ENCODE measurements at regions not wholly inside any gene's neighbourhood (a gene's known extent, or its start where the extent isn't known, plus 50 kb on each side); places are given as distances from the start of the nearest gene placed in this dataset.

DNA sequence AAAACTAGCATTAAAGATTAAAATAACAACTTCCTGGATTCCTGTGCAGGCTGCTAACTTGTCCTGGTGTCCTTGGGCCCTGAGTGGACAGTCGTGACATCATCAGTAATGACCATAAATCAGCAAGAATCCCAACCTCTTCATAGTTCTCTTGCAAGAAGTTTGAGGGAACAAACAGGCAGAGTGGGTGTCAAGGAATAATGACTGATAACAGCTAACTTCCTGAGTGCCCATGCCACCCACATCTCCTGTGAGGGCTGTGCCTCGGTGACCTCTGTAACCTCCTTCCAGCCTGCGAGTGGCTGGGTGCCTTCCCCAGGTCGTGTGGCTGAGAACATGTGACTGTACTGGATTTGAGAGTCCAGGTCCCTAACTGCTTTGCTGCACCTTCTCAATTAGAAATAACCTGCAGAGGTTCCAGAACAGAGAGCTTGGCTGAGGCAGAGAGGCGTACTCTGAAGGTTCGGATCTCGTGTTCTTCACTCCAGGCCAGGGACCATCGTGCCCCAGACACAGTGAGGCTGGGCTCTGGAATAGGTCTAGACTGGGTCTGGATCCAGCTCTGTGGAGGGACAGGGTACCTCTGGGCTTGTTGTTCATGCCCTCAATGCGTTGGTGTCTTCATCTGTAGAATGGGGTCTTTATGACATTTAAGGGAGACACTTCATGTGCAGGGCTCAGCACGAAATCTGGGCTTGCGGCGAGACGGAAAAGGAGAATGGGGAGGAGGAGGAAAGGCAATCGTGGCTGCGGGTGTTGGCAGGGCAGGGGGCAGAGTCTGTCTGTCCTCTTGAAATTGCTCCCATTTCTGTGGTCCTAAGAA lies 313.1 kb upstream of the ZNF32 start:
- intact Hi-C loops (cut with micrococcal nuclease) = no loop called here

DNA sequence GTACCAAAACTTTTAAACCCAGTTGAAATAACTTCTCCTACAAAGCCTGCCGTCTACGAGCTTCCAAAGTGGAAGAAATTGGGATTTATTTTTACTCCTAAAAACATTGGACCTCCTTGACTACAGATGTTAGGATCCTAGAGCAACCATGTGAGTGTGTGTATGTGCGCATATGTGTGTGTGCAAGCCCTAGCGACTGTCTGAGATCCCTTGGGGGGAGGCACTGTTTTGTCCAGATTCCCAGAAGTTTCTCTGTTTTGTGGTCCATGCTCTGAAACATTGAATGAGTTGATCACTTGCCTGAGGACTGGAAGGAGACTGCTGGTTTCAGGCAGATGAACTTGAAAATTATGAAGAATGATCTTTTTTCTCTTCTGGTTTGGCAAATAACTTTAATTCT lies 312.3 kb upstream of the ZNF32 start:
- intact Hi-C loops (cut with micrococcal nuclease) = no loop called here

DNA sequence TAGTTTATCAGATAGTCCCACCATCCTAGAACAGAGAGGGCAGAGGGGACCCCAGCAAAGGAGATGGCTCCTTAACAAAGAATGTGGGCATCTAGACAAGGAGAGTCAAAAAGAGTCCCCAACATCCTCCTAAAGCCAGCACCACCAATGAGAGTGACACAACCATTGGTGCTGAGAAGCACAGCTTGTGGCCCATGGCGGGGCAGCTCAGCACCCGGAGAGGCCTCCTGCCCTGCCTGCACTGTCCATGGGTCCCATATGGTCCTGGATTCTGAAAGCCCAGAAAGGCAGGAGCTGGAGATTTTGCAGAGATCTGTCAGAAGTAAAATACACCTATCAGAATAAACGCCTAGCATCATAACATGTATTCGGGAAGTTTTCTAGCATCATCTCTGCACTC lies 311.8 kb upstream of the ZNF32 start:
- intact Hi-C loops (cut with micrococcal nuclease) = no loop called here

DNA sequence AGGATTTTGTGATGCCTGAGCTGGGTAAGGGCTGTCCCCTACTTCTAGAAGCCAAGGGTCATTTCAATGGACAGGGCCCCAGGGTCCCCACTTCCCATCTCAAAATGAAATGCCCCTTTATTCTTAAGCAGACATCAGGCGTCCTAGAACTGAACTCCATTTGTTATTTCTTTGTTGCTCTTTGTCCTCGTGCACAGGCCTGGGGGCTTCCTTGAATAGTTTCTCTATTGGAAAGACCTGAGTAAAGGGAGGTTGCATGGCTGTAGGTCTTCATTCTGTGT lies 311.4 kb upstream of the ZNF32 start:
- intact Hi-C loops (cut with micrococcal nuclease) = no loop called here

DNA sequence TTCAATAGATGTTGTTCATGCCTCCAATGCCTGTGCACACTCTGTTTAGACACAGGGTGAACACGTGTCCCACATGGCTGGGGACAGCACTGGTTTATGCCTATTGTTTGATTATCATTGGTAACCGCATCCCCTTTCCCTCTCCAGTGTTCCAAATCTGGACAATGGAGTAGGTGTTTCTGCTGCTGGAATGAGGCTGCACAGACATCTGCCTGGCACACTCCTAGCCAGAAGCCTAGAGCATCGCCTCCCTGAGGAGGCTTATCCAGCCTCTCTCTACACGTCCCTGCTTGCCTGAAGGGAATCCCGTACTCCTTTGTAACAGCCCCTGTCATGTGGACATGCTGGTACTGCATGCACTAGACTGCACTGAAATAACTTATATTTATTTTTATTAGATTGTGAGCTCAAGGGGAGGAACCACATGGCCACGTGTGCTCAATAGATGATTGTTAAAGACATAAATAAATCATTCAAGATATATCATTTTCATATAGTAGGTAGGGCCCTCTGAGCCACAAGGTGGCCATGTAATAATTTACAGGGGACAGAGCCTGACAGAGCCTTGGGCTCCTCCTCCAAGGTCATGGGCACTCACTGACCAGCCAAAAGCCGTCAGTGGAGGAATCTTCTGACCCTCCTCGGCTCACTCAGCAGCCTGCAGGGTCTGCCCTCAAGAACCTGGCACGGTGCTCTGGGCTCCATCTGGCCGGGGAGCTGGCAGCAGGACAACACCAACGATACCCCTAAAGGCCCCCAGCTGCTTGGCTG lies 310.9 kb upstream of the ZNF32 start:
- intact Hi-C loops (cut with micrococcal nuclease) = no loop called here

DNA sequence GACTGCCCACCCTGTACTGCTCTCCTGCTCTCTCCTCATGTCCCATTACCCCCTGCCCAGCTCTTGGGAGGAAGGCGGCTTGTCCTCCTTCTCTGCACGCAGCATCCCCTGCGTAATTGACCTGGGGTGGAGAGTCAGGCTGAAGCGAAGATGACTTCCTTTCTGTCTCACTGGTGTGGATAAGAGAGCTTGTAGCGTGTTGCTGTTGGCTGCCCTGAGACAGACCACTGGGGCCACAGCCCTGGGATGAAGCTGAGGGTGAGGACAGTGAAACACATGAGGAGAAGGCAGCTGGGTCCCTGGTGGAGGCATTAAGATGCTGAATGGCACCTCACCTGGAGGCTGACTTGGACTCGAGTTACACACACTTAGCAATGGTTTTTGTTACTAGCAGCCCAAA lies 310.3 kb upstream of the ZNF32 start:
- intact Hi-C loops (cut with micrococcal nuclease) = no loop called here

DNA sequence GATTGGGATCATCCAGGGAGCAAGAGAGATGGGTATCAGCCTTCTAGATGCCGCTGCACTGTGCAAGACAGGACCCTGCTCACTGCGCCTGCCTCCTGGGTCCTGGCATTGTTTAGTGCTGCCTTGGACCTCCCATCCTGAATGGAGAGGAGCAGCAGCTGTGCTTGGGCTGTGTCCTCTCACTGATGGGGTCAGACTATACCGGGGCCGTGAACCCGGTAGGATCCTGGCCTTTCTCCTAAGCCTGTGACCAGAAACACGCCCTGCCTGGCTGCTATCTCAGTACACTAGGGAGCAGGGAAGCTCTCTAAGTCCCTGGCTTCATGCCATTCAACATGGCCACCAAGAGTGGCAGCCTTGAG lies 309.4 kb upstream of the ZNF32 start:
- intact Hi-C loops (cut with micrococcal nuclease) = no loop called here

DNA sequence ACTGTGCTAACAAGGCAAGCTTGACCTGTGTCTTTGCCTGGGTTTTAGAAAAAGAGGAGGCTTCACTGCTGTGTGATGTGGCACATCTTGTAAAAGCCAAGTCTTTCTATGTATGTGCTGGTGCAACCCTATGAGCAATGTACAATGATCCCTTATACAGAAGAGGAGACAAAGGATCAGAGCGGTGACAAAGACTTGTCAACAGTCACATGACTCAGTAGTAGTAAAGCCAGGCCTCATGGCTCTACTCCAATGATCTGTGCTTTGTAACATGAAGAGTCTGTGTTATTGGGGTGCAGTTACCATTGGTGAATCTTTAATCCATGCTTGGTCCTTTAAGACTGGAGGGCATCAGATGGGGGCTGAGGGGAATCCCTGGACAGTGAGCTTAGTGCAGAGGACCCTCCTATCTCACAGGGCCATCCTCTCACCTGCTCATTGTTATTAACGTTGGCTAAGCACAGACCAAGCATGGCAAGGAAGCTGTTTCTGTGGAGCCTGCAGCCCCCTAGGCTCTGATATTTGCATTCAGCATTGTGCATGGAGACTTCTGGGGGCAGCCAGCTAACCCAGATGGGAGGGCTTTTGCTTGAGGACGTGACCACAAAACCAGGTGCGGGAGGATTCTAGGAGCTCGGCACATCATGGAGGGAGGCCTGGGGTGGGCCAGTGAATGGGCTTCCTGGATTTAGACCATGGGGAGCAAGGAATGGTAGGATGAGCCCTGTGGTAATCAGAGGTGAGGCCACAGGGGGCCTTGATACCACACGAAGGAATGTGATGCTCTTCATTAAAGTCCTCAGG lies 308.8 kb upstream of the ZNF32 start:
- intact Hi-C loops (cut with micrococcal nuclease) = no loop called here

DNA sequence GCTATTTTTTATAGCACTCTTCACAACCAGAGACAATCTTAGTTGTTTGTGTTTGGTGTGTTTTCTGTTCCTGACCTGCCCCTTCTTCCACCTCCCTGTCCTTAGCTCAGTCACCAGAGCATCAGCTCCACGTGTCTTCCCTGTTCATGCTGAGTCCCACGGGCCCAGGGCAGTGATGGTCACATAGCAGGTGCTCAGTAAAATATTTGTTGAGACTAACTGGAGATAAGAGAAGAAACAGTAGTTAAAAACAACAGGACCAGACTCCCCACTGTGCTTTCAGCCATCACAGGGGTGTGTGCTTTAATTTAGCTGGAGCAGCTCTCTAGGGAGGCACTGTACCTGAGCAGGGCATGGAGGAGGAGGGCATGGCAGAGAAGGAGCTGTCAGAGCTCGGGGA lies 307.3 kb upstream of the ZNF32 start:
- intact Hi-C loops (cut with micrococcal nuclease) = no loop called here

DNA sequence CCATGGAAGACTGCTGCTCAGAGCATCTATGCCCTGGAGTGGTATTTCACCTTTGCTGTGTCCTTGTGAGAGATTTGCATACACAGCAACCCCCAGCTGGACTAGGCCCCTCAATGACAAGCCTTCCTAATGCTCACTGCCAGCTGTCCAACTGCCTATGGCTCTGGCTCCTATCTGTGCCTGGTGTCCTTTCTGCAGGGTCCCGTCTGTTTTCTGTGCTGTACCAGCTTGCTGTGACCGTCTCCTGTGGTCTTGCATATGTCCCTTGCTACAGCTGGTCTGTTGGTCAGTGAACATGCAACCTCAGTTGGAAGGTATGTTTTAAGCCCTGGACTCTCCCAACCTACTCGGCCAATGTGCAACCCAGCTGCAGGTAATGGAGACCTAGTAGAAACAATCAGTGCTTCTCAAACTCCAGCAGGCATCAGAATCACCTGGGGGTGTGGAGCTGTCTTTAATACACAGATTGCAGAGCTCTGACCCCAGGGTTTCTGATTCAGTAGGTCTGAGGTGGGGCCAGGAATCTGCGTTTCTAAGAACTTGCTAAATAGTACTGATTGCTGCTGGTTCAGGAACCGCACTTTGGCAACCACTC lies 306.4 kb upstream of the ZNF32 start:
- intact Hi-C loops (cut with micrococcal nuclease) = no loop called here

DNA sequence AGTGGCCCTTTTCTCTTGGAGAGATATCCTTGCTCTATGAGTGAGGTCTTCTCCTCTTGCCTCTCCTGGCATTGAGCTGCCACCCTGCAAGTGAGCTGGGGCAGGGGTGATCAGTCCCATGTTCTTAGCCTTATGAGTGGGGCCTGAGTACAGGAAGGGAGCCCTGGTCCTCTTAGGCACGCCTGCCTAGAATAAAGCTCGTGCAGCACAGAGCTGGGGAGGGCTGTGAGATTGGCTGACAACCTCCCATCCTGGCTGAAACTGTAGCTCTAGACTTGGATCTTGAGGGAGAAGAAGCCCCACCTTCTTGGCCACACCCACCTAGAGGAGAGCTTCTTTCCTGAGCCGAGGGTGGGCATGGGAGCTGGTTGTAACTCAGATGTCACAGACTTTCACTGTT lies 305.0 kb upstream of the ZNF32 start:
- intact Hi-C loops (cut with micrococcal nuclease) = no loop called here

DNA sequence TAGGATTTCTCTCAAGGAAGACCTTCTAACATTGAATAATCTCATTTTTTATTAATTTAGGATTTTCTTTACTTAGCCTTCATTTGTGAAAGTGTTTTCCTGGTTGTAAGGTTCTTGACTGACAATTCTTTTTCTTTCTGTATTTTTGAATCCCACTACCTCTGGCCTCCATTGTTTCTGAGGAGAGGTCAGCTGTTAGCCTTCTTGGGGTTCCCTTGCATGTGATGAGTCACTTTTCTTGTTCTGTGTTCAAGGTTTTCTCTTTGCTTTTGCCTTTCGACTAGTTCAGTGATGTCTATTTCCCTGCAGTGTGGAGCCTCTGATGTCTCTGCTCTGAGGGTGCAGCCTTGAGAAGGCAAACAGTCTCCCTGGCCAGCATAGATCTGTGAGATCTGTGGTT lies 304.1 kb upstream of the ZNF32 start:
- intact Hi-C loops (cut with micrococcal nuclease) = no loop called here

DNA sequence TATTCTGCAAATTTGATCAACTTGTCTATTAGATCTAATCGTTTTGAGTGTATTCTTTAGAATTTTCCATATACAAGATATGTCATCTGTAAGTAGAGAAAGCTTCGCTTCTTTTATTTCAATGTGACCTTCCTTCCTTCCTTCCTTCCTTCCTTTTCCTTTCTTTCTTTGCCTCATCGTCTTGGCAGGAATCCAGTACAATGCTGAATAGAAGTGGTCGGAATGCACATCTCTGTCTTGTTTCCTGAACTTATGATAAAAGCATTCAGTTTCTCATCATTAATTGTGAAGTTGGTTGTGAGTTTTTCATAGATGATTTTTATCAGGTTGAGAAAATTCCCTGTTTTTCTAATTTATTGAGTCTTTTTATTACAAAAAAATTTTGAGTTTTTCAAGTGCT lies 300.7 kb upstream of the ZNF32 start:
- intact Hi-C loops (cut with micrococcal nuclease) = no loop called here

DNA sequence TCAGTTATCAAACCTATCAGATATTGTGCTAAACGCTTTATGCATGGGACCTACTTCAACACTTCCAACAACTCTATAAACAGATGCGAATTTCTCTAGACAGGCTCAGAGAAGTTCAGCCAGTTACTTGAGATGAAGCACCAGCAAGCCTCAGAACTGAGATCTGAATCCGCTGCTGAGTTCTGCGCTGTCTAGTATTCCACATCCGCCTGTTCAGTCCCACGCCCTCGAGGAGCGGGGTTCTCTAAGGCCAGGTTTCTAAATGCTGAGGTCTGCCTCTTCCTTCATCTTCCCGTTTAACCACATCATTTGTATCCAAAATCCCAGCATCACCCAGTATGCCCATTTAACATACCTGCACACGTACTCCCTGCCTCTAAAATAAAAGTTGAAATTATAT lies 297.8 kb upstream of the ZNF32 start:
- intact Hi-C loops (cut with micrococcal nuclease) = no loop called here

DNA sequence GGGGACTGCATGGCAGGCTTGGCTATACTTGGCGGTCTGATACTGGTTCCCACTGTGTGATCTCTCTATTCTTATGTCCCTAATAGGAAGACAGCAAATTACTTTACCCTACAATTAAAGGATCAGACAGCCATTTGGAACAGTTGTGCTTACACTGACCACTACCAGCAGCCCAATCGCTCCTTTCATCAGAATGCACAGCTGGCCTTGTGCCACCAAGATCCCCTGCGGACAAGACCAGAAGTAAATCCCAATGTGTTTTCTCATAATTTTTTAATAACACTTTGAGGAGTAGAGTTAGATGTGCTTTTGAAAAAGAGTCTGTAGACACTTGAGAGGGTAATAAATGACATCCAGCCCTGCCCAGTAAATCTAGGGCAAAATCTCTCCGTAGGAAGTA lies 297.2 kb upstream of the ZNF32 start:
- intact Hi-C loops (cut with micrococcal nuclease) = no loop called here

DNA sequence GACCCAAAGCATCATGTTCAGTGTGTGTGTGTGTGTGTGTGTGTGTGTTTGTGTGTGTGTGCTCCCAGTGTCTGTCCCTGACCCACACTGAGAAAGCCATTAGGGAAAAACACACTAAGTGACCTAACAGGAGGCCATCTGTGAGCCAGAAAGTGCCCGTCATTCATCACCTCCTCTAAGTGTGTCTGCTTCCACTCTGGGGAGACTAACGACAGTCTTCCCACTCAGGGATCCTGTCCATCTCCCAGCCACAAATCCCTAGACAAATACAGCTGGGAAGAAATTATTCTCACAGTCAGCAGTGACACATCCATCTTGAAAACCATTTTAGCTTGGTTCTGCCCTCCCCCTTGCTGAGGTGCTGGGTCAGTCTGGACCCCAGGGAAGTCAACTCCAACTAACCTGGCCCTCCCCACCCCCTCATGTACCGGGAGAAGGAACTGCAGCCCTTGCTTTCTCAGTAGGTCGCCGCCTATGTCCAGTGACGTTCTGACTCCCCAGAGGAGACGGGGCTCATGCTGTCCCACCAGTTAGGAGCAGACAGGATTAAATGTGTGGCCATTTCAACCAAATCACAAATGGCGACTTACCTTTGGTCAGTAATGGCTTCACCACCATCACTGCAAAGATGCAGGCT lies 296.5 kb upstream of the ZNF32 start:
- intact Hi-C loops (cut with micrococcal nuclease) = no loop called here

DNA sequence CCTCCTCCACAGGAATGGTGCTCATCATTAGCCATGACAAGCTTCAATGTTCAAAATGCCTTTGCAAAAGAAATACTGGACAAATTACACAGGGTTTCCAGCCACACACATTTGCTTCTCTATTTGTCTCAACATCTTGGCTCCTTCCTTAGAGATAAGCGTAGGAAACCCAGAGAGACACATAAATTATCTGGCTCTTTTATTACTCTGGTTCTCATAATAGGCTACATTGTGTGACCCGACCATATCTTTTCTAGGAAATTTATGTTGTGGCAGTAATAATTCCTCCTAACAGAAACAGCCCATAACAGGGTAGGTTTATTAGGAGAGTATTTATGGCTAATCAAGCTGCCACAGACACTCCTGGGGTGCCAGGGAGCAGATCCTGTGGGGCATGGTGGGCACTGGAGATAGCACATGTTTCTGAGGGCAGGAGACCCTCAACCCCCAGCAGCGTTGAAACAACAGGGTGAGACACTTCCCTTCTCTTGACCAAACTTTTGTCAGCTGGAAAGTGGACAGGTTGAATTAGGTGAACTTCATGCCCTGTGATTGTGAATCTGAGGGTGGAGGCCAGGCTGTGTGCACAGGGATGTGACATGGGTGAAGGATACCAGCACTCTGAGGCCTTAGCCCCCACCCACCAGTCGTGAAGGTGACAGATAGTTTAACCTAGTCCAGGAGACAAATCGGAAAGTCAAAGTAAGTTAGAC lies 295.9 kb upstream of the ZNF32 start:
- intact Hi-C loops (cut with micrococcal nuclease) = no loop called here

DNA sequence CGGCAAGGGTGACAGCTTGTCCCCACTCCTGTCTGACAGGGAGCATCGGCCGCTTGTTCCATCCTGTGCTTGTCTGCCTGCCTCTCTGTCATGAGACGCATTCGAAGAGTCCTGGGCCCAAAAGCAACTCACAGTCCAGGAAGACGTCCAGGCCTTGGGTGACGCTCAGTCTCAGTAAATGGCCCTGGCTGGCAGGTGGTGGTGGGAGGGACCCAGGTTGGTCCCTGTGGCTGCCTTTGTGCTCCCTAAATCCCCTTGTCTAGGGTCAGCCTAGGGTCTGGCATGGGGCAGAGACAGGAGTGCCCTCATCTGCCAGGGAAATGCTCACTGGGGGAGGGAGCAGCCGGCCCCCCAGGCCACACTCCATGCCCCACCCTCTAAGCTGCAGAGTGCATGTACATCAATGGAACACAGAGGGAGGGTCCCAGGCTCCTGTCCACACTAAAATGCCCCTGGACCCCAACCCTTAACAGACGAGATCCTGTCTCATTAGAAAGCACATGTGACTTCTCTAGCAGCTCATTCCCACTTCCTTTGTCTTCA lies 295.2 kb upstream of the ZNF32 start:
- intact Hi-C loops (cut with micrococcal nuclease) = no loop called here

DNA sequence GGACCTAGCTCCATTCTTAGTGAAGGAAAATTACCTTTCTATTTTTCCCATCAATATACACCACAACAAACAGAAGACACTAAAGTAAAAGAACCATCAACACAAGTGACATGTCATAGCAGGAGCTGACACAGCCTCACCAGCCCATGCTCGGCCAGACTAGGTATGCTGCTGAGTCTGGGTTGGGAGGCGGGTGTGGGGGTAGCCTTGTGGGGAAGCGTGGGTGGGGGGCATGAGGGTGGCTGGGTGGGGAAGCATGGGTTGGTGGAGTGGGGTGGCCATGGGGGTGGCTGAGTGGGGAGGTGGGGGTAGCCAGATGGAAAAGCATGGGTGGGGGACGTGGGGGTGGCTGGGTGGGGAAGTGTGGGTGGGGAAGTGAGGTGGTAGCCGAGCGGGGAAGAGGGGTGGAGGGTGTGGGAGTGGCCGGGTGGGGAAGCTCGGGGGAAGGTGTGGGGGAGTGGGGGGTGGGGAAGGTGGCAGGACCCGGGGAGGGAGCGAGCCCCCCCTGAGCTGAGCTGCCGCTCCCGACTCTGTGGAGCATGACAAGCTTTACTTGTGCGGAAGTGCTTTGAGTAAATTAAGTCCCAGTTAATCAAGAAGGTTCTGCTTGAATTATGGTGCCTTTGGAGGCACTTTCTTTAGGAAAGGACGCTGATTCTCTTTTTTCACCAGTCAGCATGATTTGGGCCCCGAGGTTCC lies 294.6 kb upstream of the ZNF32 start:
- intact Hi-C loops (cut with micrococcal nuclease) = no loop called here
